ENCODE measurements at regions not wholly inside any gene's neighbourhood (a gene's known extent, or its start where the extent isn't known, plus 50 kb on each side); places are given as distances from the start of the nearest gene placed in this dataset.
"Not testable (repeated sequence)": the region's sequence is repeated elsewhere in the genome, so short reads cannot be mapped to it uniquely, and the experiment has no call there.

- Histone ChIP-seq H3K9ac (ENCODE audit: low read depth, low read length, poor library complexity) (no peak overlapping the region), H3K79me1 (ENCODE audit: low read depth, low read length) (no peaks in the 10 kb centered on the region), H3K23ac (ENCODE audit: low read depth, low read length, poor library complexity) (no peak overlapping the region), H3K14ac (ENCODE audit: low read length) (no peak overlapping the region), H2AK5ac (ENCODE audit: low read depth, low read length) (no peak overlapping the region), H3K36me3 (replicated peaks in 1 of 2; ENCODE audit: control insufficient read depth in 2 of 2, insufficient read depth in 2 of 2, low read length in 2 of 2) (no peaks in the 10 kb centered on the region), H2BK5ac (ENCODE audit: low read length) (no peak overlapping the region), H3K18ac (ENCODE audit: low read length) (no peak overlapping the region), H2BK15ac (ENCODE audit: low read length) (no peak overlapping the region), H2AFZ (ENCODE audit: low read length) (no peak overlapping the region), H3K4ac (ENCODE audit: low read length) (no peak overlapping the region), H2BK120ac (ENCODE audit: low read depth, low read length) (no peak overlapping the region), H4K8ac (ENCODE audit: low read depth, low read length) (no peak overlapping the region), H3K4me2 (ENCODE audit: insufficient read depth, low read length, poor library complexity, severe bottlenecking) (no peak overlapping the region), H3K27ac (replicated peaks; ENCODE audit: low read length) (no peak overlapping the region), H3K27me3 (ENCODE audit: control insufficient read depth in 3 of 3, insufficient read depth in 3 of 3, low read depth in 1 of 3, low read length in 3 of 3) (no peaks in the 10 kb centered on the region), H4K91ac (ENCODE audit: low read depth, low read length, poor library complexity) (no peak overlapping the region), H3K4me3 (ENCODE audit: low read length in 2 of 2) (no peak overlapping the region), H3K4me1 (ENCODE audit: control insufficient read depth in 2 of 2, insufficient read depth in 1 of 2, low read depth in 1 of 2, low read length in 2 of 2) (peaks cover 0 to 5% of the 10 kb centered on the region in 2 donors), H2BK12ac (ENCODE audit: low read length) (no peak overlapping the region), H3K9me3 (replicated peaks in 1 of 2; ENCODE audit: control insufficient read depth in 2 of 2, insufficient read depth in 1 of 2, low read depth in 1 of 2, low read length in 2 of 2) (no peaks in the 10 kb centered on the region)
- no CpG with 5 or more reads among the region's 3 CpGs for WGBS, 2 donors (ENCODE audit: extremely low coverage in 2 of 2, insufficient read length in 2 of 2, insufficient replicate concordance in 1 of 2)
- no peak for DNase-seq (ENCODE audit: low spot score)
Measured at GRCh38 chr5:57716661-57717060, 234.1 kb upstream of the ACTBL2 start.

GRCh38 chr5:57715296-57715695 is 232.7 kb upstream of the ACTBL2 start:
- Histone ChIP-seq H3K4me1 (ENCODE audit: control insufficient read depth in 2 of 2, insufficient read depth in 1 of 2, low read depth in 1 of 2, low read length in 2 of 2) (peaks cover 0 to 8% of the 10 kb centered on the region in 2 donors), H2AK5ac (ENCODE audit: low read depth, low read length) (no peak overlapping the region), H3K4me3 (ENCODE audit: low read length in 2 of 2) (no peak overlapping the region), H3K27me3 (ENCODE audit: control insufficient read depth in 3 of 3, insufficient read depth in 3 of 3, low read depth in 1 of 3, low read length in 3 of 3) (no peaks in the 10 kb centered on the region), H2BK15ac (ENCODE audit: low read length) (no peak overlapping the region), H4K8ac (ENCODE audit: low read depth, low read length) (no peak overlapping the region), H2BK5ac (ENCODE audit: low read length) (no peak overlapping the region), H3K23ac (ENCODE audit: low read depth, low read length, poor library complexity) (no peak overlapping the region), H3K36me3 (replicated peaks in 1 of 2; ENCODE audit: control insufficient read depth in 2 of 2, insufficient read depth in 2 of 2, low read length in 2 of 2) (no peaks in the 10 kb centered on the region), H3K18ac (ENCODE audit: low read length) (no peak overlapping the region), H2AFZ (ENCODE audit: low read length) (no peak overlapping the region), H3K9me3 (replicated peaks in 1 of 2; ENCODE audit: control insufficient read depth in 2 of 2, insufficient read depth in 1 of 2, low read depth in 1 of 2, low read length in 2 of 2) (no peaks in the 10 kb centered on the region), H3K27ac (replicated peaks; ENCODE audit: low read length) (no peak overlapping the region), H3K14ac (ENCODE audit: low read length) (no peak overlapping the region), H2BK120ac (ENCODE audit: low read depth, low read length) (no peak overlapping the region), H3K4me2 (ENCODE audit: insufficient read depth, low read length, poor library complexity, severe bottlenecking) (no peak overlapping the region), H3K9ac (ENCODE audit: low read depth, low read length, poor library complexity) (no peak overlapping the region), H2BK12ac (ENCODE audit: low read length) (no peak overlapping the region), H3K4ac (ENCODE audit: low read length) (no peak overlapping the region), H3K79me1 (ENCODE audit: low read depth, low read length) (no peaks in the 10 kb centered on the region), H4K91ac (ENCODE audit: low read depth, low read length, poor library complexity) (no peak overlapping the region)
- WGBS, 2 donors (ENCODE audit: extremely low coverage in 2 of 2, insufficient read length in 2 of 2, insufficient replicate concordance in 1 of 2), result no CpG with 5 or more reads among the region's 2 CpGs
- no peak for DNase-seq (ENCODE audit: low spot score)

- H2BK15ac ChIP-seq (ENCODE audit: low read length); H3K9ac ChIP-seq (ENCODE audit: low read depth, low read length, poor library complexity); H2BK5ac ChIP-seq (ENCODE audit: low read length); H2BK120ac ChIP-seq (ENCODE audit: low read depth, low read length); H3K23ac ChIP-seq (ENCODE audit: low read depth, low read length, poor library complexity); H3K27ac ChIP-seq (replicated peaks; ENCODE audit: low read length); H2BK12ac ChIP-seq (ENCODE audit: low read length); H3K4ac ChIP-seq (ENCODE audit: low read length); H2AK5ac ChIP-seq (ENCODE audit: low read depth, low read length); H3K36me3 ChIP-seq (replicated peaks in 1 of 2; ENCODE audit: control insufficient read depth in 2 of 2, insufficient read depth in 2 of 2, low read length in 2 of 2); DNase-seq (ENCODE audit: low spot score); H2AFZ ChIP-seq (ENCODE audit: low read length); H3K4me1 ChIP-seq (ENCODE audit: control insufficient read depth in 2 of 2, insufficient read depth in 1 of 2, low read depth in 1 of 2, low read length in 2 of 2); H3K14ac ChIP-seq (ENCODE audit: low read length); H3K27me3 ChIP-seq (ENCODE audit: control insufficient read depth in 3 of 3, insufficient read depth in 3 of 3, low read depth in 1 of 3, low read length in 3 of 3); H3K18ac ChIP-seq (ENCODE audit: low read length); H3K4me2 ChIP-seq (ENCODE audit: insufficient read depth, low read length, poor library complexity, severe bottlenecking); H3K4me3 ChIP-seq (ENCODE audit: low read length in 2 of 2); H3K9me3 ChIP-seq (replicated peaks in 1 of 2; ENCODE audit: control insufficient read depth in 2 of 2, insufficient read depth in 1 of 2, low read depth in 1 of 2, low read length in 2 of 2); H4K91ac ChIP-seq (ENCODE audit: low read depth, low read length, poor library complexity); H3K79me1 ChIP-seq (ENCODE audit: low read depth, low read length); H4K8ac ChIP-seq (ENCODE audit: low read depth, low read length): not testable (repeated sequence)
- WGBS, 2 donors (ENCODE audit: extremely low coverage in 2 of 2, insufficient read length in 2 of 2, insufficient replicate concordance in 1 of 2), result no CpG with 5 or more reads among the region's 3 CpGs
Measured at GRCh38 chr5:57713535-57713934, 230.9 kb upstream of the ACTBL2 start.

- no peaks in the 10 kb centered on the region for H3K27me3 ChIP-seq (ENCODE audit: control insufficient read depth in 3 of 3, insufficient read depth in 3 of 3, low read depth in 1 of 3, low read length in 3 of 3)
- peak overlapping the region; percentile 21 for H2AFZ ChIP-seq (ENCODE audit: low read length)
- no peaks in the 10 kb centered on the region for H3K36me3 ChIP-seq (replicated peaks in 1 of 2; ENCODE audit: control insufficient read depth in 2 of 2, insufficient read depth in 2 of 2, low read length in 2 of 2)
- no peak overlapping the region for H2BK120ac ChIP-seq (ENCODE audit: low read depth, low read length)
- no peak overlapping the region for H3K4me2 ChIP-seq (ENCODE audit: insufficient read depth, low read length, poor library complexity, severe bottlenecking)
- H3K18ac ChIP-seq (ENCODE audit: low read length), result no peak overlapping the region
- H4K8ac ChIP-seq (ENCODE audit: low read depth, low read length), result no peak overlapping the region
- H3K27ac ChIP-seq (replicated peaks; ENCODE audit: low read length), result no peak overlapping the region
- no peak overlapping the region for H2BK15ac ChIP-seq (ENCODE audit: low read length)
- H3K23ac ChIP-seq (ENCODE audit: low read depth, low read length, poor library complexity), result no peak overlapping the region
- no peak for DNase-seq (ENCODE audit: low spot score)
- H3K4me3 ChIP-seq (ENCODE audit: low read length in 2 of 2), result no peak overlapping the region
- H2AK5ac ChIP-seq (ENCODE audit: low read depth, low read length), result no peak overlapping the region
- H3K9me3 ChIP-seq (replicated peaks in 1 of 2; ENCODE audit: control insufficient read depth in 2 of 2, insufficient read depth in 1 of 2, low read depth in 1 of 2, low read length in 2 of 2), result peaks cover 0 to 3% of the 10 kb centered on the region in 2 donors
- no peak overlapping the region for H2BK12ac ChIP-seq (ENCODE audit: low read length)
- H3K14ac ChIP-seq (ENCODE audit: low read length), result no peak overlapping the region
- no CpG with 5 or more reads among the region's 1 CpG for WGBS, 2 donors (ENCODE audit: extremely low coverage in 2 of 2, insufficient read length in 2 of 2, insufficient replicate concordance in 1 of 2)
- no peak overlapping the region for H4K91ac ChIP-seq (ENCODE audit: low read depth, low read length, poor library complexity)
- no peak overlapping the region for H3K4ac ChIP-seq (ENCODE audit: low read length)
- H3K4me1 ChIP-seq (ENCODE audit: control insufficient read depth in 2 of 2, insufficient read depth in 1 of 2, low read depth in 1 of 2, low read length in 2 of 2), result peaks cover 0 to 8% of the 10 kb centered on the region in 2 donors
- no peaks in the 10 kb centered on the region for H3K79me1 ChIP-seq (ENCODE audit: low read depth, low read length)
- no peak overlapping the region for H3K9ac ChIP-seq (ENCODE audit: low read depth, low read length, poor library complexity)
- H2BK5ac ChIP-seq (ENCODE audit: low read length), result no peak overlapping the region
Measured at GRCh38 chr5:57711946-57712345, 229.3 kb upstream of the ACTBL2 start.

Measured in neuronal stem cell (in vitro differentiated cells).